Glutamatergic neuron (in vitro differentiated cells): ENCODE measurements at regions not wholly inside any gene's neighbourhood (a gene's known extent, or its start where the extent isn't known, plus 50 kb on each side); places are given as distances from the start of the nearest gene placed in this dataset.

Experiments
- DNase-seq: peaks from one replicate; pipeline ENCODE4 v3.0.0; 2022
- H3K27ac Mint-ChIP-seq: one replicate; pipeline ENCODE4 v1.8.0; 2020; ENCODE audit warnings: mild to moderate bottlenecking, mixed read lengths, inconsistent platforms; ENCODE audit not compliant: unreplicated experiment
- H3K27me3 Mint-ChIP-seq: one replicate; pipeline ENCODE4 v1.8.0; 2020; ENCODE audit warnings: mild to moderate bottlenecking, moderate library complexity, mixed read lengths, inconsistent platforms; ENCODE audit not compliant: unreplicated experiment
- H3K36me3 Mint-ChIP-seq: one replicate; pipeline ENCODE4 v1.8.0; 2020; ENCODE audit warnings: mild to moderate bottlenecking, mixed read lengths, inconsistent platforms; ENCODE audit not compliant: unreplicated experiment
- H3K4me1 Mint-ChIP-seq: one replicate; pipeline ENCODE4 v1.8.0; 2020; ENCODE audit warnings: mild to moderate bottlenecking, low read depth, mixed read lengths, inconsistent platforms; ENCODE audit not compliant: unreplicated experiment
- H3K4me3 Mint-ChIP-seq: one replicate; pipeline ENCODE4 v1.8.0; 2020; ENCODE audit warnings: mild to moderate bottlenecking, mixed read lengths, inconsistent platforms; ENCODE audit not compliant: unreplicated experiment
- H3K9me3 Mint-ChIP-seq: one replicate; pipeline ENCODE4 v1.8.0; 2020; ENCODE audit warnings: mild to moderate bottlenecking, moderate library complexity, mixed read lengths, inconsistent platforms; ENCODE audit not compliant: unreplicated experiment
- CTCF ChIP-seq: fragments of 200-600 bp; sonication (generic); IDR thresholded peaks from one replicate; pipeline ENCODE4 v1.5.0; 2021; ENCODE audit not compliant: partially characterized antibody, unreplicated experiment

DNA sequence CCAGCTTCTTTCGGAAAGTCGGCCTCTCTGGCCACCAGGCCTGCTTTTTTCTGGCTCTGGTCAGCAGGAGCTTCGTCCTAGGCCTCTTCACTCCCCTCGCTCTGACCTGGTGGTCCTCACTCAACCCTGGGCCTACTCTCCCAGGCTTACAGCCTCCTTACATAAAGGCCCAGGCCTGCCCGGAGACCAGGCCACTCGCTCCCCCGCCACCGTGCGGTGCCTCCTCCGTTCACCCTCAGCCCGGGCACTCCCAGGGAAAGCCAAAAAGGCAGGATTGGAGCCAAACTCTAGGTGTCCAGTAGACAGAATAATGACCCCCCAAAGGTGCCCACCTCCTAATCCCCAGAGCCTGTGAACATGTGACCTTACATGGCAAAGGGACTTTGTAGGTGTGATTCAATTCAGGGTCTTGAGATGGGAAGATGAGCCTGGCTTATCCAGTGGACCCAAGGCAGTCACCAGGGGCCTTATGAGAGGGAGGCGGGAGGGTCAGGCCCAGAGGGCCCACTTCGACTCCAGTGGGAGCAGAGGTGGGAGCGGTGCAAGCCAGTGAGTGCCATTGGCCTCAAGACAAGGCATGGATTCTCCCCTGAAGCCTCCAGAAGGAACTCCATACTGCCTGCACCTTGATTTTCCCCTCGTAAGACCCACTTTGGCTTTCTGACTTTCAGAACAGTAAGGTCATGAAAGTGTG, 118.6 kb upstream of the PTPN1 start:
- Mint-ChIP-seq H3K4me3 (no peak overlapping the region), H3K4me1 (peaks cover 2% of the 10 kb centered on the region), H3K9me3 (no peaks in the 10 kb centered on the region), H3K27me3 (peaks cover 4% of the 10 kb centered on the region), H3K27ac (no peak overlapping the region), H3K36me3 (no peaks in the 10 kb centered on the region)
- TF ChIP-seq CTCF = no peak
- no peak for DNase-seq

- no peak for DNase-seq
Measured at GRCh38 chr20:50392138-50392866, 117.9 kb upstream of the PTPN1 start.

DNA sequence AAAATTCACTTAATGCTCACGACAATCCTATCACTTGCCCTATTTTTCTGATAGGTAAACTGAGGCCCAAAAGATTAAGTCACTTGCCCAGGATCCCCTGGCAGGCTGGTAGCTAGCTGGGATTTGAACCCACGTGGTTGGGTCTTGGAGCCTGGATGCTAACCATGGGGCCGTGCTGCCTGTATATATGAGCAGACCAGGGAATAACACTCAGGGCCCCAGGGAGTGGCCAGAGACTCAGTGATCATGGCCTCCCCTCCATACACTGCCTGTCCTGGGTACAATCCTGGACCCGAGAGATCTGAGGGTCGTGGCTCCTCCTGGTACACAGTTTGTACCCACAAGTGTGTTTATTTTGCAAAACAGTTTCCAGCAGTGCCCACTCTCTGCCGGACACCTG, 116.9 kb upstream of the PTPN1 start:
- H3K9me3 Mint-ChIP-seq = no peaks in the 10 kb centered on the region
- no peak for DNase-seq
- TF ChIP-seq CTCF = no peak
- H3K4me1 Mint-ChIP-seq = peaks cover 2% of the 10 kb centered on the region
- peaks cover 4% of the 10 kb centered on the region for H3K27me3 Mint-ChIP-seq
- H3K27ac Mint-ChIP-seq = no peak overlapping the region
- no peaks in the 10 kb centered on the region for H3K36me3 Mint-ChIP-seq
- H3K4me3 Mint-ChIP-seq = no peak overlapping the region

More at GRCh38 chr20:50392138-50392866, 117.9 kb upstream of the PTPN1 start:
- Mint-ChIP-seq H3K4me1 (peaks cover 2% of the 10 kb centered on the region), H3K27ac (no peak overlapping the region), H3K9me3 (no peaks in the 10 kb centered on the region), H3K36me3 (no peaks in the 10 kb centered on the region), H3K4me3 (no peak overlapping the region), H3K27me3 (peaks cover 4% of the 10 kb centered on the region)
- TF ChIP-seq CTCF = no peak

DNA sequence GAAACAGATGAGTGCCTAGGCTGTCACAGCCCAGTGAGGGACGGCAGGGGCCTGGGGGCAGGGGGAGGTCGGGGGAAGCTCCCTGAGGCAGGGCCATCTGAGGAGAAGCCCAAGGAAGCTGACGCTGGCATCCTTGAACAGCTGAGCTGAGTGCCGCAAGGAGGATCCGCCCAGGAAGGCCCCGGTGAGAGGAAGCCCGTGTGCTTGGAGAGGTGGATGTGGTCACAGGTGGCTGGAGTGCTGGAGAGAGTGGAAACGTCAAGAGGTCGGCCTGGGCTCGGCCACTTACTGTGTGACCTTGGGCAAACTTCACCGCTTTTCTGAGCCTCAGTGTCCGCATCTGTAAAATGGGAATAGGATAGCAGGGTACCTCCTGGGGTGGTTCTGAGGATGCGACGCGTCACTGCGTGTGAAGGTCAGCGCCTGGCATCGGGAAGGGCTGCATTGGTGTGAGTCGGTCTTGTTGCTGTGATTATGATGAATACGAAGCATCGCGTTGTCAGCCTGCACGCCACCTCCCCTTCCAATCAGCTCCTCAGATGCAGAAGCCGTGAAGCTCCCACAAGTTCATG, 116.1 kb upstream of the PTPN1 start:
- no peak for DNase-seq
- H3K4me3 Mint-ChIP-seq = no peak overlapping the region
- H3K36me3 Mint-ChIP-seq = no peaks in the 10 kb centered on the region
- no peak for TF ChIP-seq CTCF
- no peak overlapping the region for H3K27ac Mint-ChIP-seq
- H3K9me3 Mint-ChIP-seq = no peaks in the 10 kb centered on the region
- peaks cover 6% of the 10 kb centered on the region for H3K27me3 Mint-ChIP-seq
- peaks cover 2% of the 10 kb centered on the region for H3K4me1 Mint-ChIP-seq

GRCh38 chr20:50394569-50394968, 115.6 kb upstream of the PTPN1 start:
- TF ChIP-seq CTCF = no peak
- H3K27me3 Mint-ChIP-seq = peaks cover 6% of the 10 kb centered on the region
- no peak overlapping the region for H3K4me3 Mint-ChIP-seq
- peaks cover 2% of the 10 kb centered on the region for H3K4me1 Mint-ChIP-seq
- H3K36me3 Mint-ChIP-seq = no peaks in the 10 kb centered on the region
- no peaks in the 10 kb centered on the region for H3K9me3 Mint-ChIP-seq
- no peak for DNase-seq
- no peak overlapping the region for H3K27ac Mint-ChIP-seq
